Right lobe of liver (tissue), 4 donors: ENCODE measurements at regions not wholly inside any gene's neighbourhood (a gene's known extent, or its start where the extent isn't known, plus 50 kb on each side); places are given as distances from the start of the nearest gene placed in this dataset.

Experiments
- POLR2A ChIP-seq: fragments of 450-650 bp; IDR thresholded peaks from one replicate; pipeline ENCODE4 v1.6.1; 2017; ENCODE audit warnings: antibody characterized with exemption, mild to moderate bottlenecking
- TF ChIP-seq, protein P1 (sequence below), 4 donors: fragments of 200-600 bp in 3 of 4; fragments of 450-650 bp in 1 of 4; IDR thresholded peaks; one replicate each; pipeline versions ENCODE4 v1.5.1 to v1.8.0; 2016 to 2022; ENCODE audit warnings: antibody characterized with exemption in 4 of 4, mild to moderate bottlenecking in 2 of 4
- donor health status: DM: no; HTN: no; CAD: no.
- donor health status: DM: no; HTN: no; CAD: no.
- donor health status: DM: no; HTN: yes; CAD: no.

DNA sequence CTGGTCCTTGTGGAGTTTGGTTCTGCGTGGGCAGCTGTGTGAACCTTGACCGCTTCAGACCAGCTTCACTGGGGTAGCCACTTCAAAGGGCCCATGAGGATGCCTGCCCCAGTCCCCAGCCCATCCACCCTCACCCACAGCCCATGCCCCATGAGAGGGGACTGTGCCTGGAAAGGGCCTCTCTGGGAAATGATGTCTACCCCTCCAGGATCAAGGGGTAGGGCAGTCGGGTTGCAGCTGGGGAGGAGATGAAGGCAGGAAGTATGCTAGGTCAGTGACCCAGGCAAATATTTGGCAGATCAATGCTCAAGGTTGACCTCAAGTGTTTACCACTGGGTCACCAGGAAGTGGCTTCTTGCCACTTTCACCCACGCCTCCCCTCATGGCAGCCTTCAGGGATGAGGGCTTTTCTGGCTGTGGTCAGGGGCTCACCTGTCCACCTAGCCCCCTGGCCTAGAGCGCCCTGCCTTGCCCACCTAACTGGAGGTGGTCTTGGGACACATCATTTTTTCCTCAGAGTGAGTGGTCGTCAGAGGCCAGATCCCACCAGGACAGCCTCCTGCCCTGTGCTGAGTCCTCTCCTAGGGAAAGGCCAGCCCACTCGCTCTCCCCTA, 109.5 kb downstream of the SNX5 start:
- TF ChIP-seq, protein P1, sequence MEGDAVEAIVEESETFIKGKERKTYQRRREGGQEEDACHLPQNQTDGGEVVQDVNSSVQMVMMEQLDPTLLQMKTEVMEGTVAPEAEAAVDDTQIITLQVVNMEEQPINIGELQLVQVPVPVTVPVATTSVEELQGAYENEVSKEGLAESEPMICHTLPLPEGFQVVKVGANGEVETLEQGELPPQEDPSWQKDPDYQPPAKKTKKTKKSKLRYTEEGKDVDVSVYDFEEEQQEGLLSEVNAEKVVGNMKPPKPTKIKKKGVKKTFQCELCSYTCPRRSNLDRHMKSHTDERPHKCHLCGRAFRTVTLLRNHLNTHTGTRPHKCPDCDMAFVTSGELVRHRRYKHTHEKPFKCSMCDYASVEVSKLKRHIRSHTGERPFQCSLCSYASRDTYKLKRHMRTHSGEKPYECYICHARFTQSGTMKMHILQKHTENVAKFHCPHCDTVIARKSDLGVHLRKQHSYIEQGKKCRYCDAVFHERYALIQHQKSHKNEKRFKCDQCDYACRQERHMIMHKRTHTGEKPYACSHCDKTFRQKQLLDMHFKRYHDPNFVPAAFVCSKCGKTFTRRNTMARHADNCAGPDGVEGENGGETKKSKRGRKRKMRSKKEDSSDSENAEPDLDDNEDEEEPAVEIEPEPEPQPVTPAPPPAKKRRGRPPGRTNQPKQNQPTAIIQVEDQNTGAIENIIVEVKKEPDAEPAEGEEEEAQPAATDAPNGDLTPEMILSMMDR (IDR thresholded peaks at IDR 0.05), result no peak
- TF ChIP-seq POLR2A, result no peak
